ENCODE measurements at regions not wholly inside any gene's neighbourhood (a gene's known extent, or its start where the extent isn't known, plus 50 kb on each side); places are given as distances from the start of the nearest gene placed in this dataset.

- TF ChIP-seq NR1H2 (CRISPR knock-in tag; IDR thresholded peaks at IDR 0.05): no peak
- no peak for TF ChIP-seq GABPB1 (CRISPR knock-in tag; IDR thresholded peaks at IDR 0.05)
- TF ChIP-seq CTCF (IDR thresholded peaks at IDR 0.05): no peak
- TF ChIP-seq RELA (CRISPR knock-in tag; IDR thresholded peaks at IDR 0.05; ENCODE audit: borderline replicate concordance): no peak
- no peak for TF ChIP-seq ZNF416 (CRISPR knock-in tag; IDR thresholded peaks at IDR 0.05)
- TF ChIP-seq FOXP4 (CRISPR knock-in tag; IDR thresholded peaks at IDR 0.05): no peak
- TF ChIP-seq SMAD3 (CRISPR knock-in tag; IDR thresholded peaks at IDR 0.05; ENCODE audit: borderline replicate concordance): no peak
- TF ChIP-seq MAX (CRISPR knock-in tag; IDR thresholded peaks at IDR 0.05): no peak
- TF ChIP-seq, protein P1, sequence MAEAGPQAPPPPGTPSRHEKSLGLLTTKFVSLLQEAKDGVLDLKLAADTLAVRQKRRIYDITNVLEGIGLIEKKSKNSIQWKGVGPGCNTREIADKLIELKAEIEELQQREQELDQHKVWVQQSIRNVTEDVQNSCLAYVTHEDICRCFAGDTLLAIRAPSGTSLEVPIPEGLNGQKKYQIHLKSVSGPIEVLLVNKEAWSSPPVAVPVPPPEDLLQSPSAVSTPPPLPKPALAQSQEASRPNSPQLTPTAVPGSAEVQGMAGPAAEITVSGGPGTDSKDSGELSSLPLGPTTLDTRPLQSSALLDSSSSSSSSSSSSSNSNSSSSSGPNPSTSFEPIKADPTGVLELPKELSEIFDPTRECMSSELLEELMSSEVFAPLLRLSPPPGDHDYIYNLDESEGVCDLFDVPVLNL (CRISPR knock-in tag; IDR thresholded peaks at IDR 0.05; ENCODE audit: borderline replicate concordance, low read depth): no peak
Measured at GRCh38 chr2:176471949-176472348, 202.7 kb downstream of the MTX2 start.

All from WTC11 (cell line).